ENCODE measurements at regions not wholly inside any gene's neighbourhood (a gene's known extent, or its start where the extent isn't known, plus 50 kb on each side); places are given as distances from the start of the nearest gene placed in this dataset.

- no peak for DNase-seq
Observed at GRCh38 chr1:30607723-30608122, 115.7 kb downstream of the MATN1 start.

GRCh38 chr1:30606166-30606565, 117.2 kb downstream of the MATN1 start:
- DNase-seq: no peak

GRCh38 chr1:30605441-30605920, 117.9 kb downstream of the MATN1 start:
- DNase-seq: no peak

- no peak for DNase-seq
Observed at GRCh38 chr1:30604801-30605440, 118.5 kb downstream of the MATN1 start.

GRCh38 chr1:30603081-30603858, 120.1 kb downstream of the MATN1 start:
- no peak for DNase-seq

- no peak for DNase-seq
Observed at GRCh38 chr1:30601316-30602085, 121.9 kb downstream of the MATN1 start.

- no peak for DNase-seq
Observed at GRCh38 chr1:30600706-30601105, 122.7 kb downstream of the MATN1 start.

- DNase-seq: no peak
Observed at GRCh38 chr1:30600258-30600657, 123.1 kb downstream of the MATN1 start.

GRCh38 chr1:30599721-30600120, 123.7 kb downstream of the MATN1 start:
- no peak for DNase-seq

- DNase-seq: no peak
Observed at GRCh38 chr1:30598571-30599114, 124.7 kb downstream of the MATN1 start.

- no peak for DNase-seq
Observed at GRCh38 chr1:30597711-30598110, 125.7 kb downstream of the MATN1 start.

- DNase-seq: no peak
Observed at GRCh38 chr1:30596891-30597290, 126.5 kb downstream of the MATN1 start.

- DNase-seq: no peak
Observed at GRCh38 chr1:30596470-30596869, 126.9 kb downstream of the MATN1 start.

- no peak for DNase-seq
Observed at GRCh38 chr1:30589083-30589482, 134.3 kb downstream of the MATN1 start.

GRCh38 chr1:30588311-30589073, 134.9 kb downstream of the MATN1 start:
- no peak for DNase-seq

GRCh38 chr1:30586671-30587070, 136.7 kb downstream of the MATN1 start:
- no peak for DNase-seq

GRCh38 chr1:30579580-30579979, 143.8 kb downstream of the MATN1 start:
- DNase-seq: no peak

GRCh38 chr1:30575066-30575465, 148.3 kb downstream of the MATN1 start:
- DNase-seq: no peak

- no peak for DNase-seq
Observed at GRCh38 chr1:30572192-30572591, 151.2 kb downstream of the MATN1 start.

- DNase-seq: no peak
Observed at GRCh38 chr1:30571380-30571779, 152.0 kb downstream of the MATN1 start.

GRCh38 chr1:30569384-30569783, 154.0 kb downstream of the MATN1 start:
- DNase-seq: no peak

- no peak for DNase-seq
Observed at GRCh38 chr1:30562559-30562958, 160.8 kb downstream of the MATN1 start.

GRCh38 chr1:30551603-30552002, 171.8 kb downstream of the MATN1 start:
- no peak for DNase-seq
